Retinal pigment epithelial cell (primary cell): ENCODE measurements at regions not wholly inside any gene's neighbourhood (a gene's known extent, or its start where the extent isn't known, plus 50 kb on each side); places are given as distances from the start of the nearest gene placed in this dataset.

Experiments used
- DNase-seq: peaks from one replicate; pipeline ENCODE4 v3.0.0-alpha.2; 2010; ENCODE audit warnings: low read depth
- H3K4me3 ChIP-seq: 2 replicates; pipeline ENCODE4 v1.5.1; 2011; ENCODE audit warnings: mild to moderate bottlenecking, low read length, control low read depth, moderate library complexity
- TF ChIP-seq, protein P1 (sequence below): conservative IDR thresholded peaks from 2 replicates; pipeline ENCODE4 v1.5.1; 2011; ENCODE audit warnings: low read depth, low read length, control low read depth, inconsistent platforms

DNA sequence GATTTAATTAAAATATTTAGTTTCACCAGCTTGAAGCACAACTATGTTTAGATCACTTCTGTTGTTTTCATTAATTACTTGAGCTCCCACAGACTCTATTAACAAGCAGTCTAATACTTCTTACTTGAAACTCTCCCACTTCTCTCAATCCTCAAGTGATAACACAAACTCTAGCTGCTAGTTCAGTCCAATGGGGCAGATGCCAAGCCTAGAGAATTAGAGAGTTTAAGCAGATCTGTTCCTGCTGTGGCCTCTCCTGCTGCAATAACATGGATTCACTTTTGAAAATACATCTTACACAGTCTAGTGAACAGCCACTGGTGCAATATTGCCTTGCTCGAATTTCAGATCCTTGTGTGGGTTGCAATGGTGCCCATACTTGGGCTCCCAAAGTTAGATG is 566.4 kb upstream of the SGO1 start:
- no peak for DNase-seq
- TF ChIP-seq, protein P1, sequence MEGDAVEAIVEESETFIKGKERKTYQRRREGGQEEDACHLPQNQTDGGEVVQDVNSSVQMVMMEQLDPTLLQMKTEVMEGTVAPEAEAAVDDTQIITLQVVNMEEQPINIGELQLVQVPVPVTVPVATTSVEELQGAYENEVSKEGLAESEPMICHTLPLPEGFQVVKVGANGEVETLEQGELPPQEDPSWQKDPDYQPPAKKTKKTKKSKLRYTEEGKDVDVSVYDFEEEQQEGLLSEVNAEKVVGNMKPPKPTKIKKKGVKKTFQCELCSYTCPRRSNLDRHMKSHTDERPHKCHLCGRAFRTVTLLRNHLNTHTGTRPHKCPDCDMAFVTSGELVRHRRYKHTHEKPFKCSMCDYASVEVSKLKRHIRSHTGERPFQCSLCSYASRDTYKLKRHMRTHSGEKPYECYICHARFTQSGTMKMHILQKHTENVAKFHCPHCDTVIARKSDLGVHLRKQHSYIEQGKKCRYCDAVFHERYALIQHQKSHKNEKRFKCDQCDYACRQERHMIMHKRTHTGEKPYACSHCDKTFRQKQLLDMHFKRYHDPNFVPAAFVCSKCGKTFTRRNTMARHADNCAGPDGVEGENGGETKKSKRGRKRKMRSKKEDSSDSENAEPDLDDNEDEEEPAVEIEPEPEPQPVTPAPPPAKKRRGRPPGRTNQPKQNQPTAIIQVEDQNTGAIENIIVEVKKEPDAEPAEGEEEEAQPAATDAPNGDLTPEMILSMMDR: no peak
- no peak overlapping the region for H3K4me3 ChIP-seq

DNA sequence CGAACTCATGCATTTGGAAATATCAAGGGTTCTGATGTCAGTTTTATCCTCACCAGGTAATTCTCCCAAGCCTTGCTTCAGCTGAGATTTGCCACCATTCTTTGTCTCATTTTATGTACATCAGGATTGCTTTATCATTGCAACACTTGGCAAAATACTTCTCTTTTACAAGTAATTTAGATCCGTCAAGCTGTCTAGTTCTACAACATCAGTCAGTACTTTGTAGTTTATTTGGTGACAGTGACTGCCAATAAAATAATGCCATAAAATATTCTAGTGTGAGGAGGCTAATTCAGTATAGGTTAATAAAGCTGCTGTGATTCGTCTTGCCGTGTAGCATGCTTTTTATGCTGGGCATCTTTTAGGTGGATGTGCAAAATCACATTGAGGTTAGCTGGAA is 565.3 kb upstream of the SGO1 start:
- TF ChIP-seq, protein P1: no peak
- DNase-seq: no peak
- no peak overlapping the region for H3K4me3 ChIP-seq

DNA sequence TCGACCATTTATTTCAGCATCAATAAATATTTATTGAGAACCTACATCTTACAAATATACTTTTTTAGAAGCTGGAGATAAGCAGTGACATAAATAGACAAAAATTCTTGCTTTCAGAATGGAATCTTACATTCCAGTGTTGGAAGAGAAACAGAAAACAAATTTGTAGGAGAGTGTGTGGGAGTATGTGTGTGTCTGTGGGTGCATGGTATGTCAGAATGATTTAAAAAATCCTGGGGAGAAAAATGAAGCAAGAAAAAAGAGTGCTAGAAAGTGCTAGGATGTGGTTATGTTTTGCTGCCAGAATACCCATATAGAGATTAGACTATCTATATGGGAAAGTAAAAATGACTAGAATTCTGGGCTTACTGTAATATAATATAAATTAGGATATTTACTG is 561.7 kb upstream of the SGO1 start:
- DNase-seq: no peak
- TF ChIP-seq, protein P1: no peak

DNA sequence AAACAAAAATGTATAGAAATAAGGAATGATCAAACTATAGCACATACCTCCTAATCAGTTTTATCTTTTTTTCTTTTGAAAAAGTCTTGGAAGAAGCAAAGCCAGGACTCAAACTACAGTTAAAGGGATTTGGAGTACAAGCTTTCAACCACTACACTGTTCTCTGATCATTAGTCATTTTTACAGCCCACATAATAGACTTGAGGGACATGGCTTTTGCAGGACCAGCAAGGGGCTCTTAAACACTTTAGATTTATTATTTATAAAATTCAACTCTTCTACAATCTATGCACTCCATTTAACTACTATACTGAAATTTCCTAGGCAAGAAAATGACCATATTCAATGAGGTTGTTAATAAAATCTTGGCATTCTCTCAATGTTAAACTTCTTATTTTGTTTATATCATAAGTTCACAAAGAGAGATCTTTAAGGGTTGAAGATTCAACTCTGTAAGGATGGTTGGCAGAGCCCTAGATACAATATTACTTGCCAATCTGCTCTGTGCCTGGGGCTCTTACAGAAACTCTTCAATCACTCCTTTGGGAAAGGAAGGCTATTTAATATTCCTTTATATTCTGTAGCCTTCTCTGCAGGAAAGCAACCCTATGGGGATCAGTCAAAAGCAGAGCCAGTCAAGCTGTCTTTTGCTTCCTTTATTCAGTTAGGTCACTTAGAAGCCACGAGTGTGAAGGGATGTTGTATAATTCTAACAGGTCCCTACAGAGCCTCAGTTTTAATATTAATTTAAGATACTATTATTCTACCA is 557.7 kb upstream of the SGO1 start:
- no peak for DNase-seq
- TF ChIP-seq, protein P1: no peak
- H3K4me3 ChIP-seq: no peak overlapping the region

More for the DNA sequence above, 561.7 kb upstream of the SGO1 start:
- H3K4me3 ChIP-seq: no peak overlapping the region

DNA sequence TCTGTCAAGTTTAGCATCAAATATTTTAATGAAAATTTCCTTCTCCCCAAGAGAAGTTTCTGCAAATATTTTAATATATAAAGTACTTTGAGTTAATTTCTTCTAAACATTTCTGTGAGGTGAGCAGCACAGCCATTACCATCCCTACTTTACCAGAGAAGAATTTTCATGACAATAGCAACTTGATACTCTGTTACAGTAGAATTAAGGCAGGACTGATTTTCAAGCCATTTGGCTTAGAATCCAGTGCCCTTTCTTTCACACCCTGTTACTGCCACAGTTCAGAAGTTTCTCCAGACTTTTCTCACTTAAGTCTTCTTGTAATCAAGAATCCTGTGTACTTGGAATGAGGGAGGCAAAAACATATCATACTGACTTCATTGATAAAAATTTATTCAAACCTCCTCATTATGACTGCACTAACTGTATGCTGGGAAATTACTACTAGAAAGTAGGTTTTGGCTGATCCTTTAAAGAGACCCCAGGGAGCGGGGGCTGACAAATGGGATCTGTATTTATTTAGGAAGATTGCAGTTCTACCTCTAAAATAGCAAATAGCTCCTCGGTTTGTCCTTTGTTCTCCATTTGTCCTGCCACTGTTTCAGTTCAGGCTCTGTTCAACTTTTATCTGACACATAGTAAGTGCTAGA is 557.0 kb upstream of the SGO1 start:
- no peak overlapping the region for H3K4me3 ChIP-seq
- no peak for DNase-seq
- TF ChIP-seq, protein P1: no peak

DNA sequence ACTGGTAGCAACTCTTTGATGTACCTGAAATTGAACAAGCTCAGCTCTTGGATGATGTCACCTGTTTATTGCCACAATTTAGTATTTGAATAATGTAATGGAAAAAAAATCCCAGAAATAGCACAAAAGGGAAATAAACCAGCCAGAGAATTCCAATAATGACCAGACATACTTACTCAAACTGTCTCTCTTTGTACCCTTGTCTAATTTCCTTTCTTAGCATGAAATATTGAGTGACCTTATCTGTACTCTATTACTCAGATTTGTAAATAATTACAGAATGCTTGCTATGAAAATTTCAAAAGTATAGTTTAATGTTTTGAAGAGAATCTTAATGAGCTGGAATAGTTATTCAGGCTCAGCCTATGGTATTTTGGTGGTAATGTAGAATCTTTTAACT is 555.4 kb upstream of the SGO1 start:
- TF ChIP-seq, protein P1: no peak
- no peak overlapping the region for H3K4me3 ChIP-seq
- DNase-seq: no peak

DNA sequence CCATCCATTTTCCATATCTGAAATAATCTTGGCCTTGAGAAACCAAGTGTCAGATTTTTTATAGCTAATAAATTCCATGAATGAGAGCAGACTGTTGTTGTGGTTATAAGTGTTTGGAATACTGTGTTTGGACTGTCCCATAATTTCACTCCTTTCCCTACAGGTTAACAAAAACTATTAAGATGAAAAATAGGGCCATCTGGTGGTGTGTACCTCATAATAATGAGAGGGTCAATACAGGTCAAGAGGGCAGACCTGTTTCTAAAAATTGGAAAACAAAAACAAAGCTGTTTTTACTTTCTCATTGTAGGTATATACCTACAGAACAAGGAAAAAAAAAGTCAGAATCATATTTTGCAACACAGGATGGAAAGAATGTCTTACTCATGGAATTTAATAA is 553.8 kb upstream of the SGO1 start:
- DNase-seq: no peak
- no peak overlapping the region for H3K4me3 ChIP-seq
- TF ChIP-seq, protein P1: no peak
